AG10803 (cell line): ENCODE measurements at regions not wholly inside any gene's neighbourhood (a gene's known extent, or its start where the extent isn't known, plus 50 kb on each side); places are given as distances from the start of the nearest gene placed in this dataset.

Experiments used
- DNase-seq: peaks from one replicate; pipeline ENCODE4 v3.0.0; 2010; ENCODE audit warnings: low read depth
- H3K4me3 ChIP-seq: 2 replicates; pipeline ENCODE4 v1.5.1; 2011; ENCODE audit warnings: mild to moderate bottlenecking, low read length, control low read depth
- TF ChIP-seq, protein P1 (sequence below): conservative IDR thresholded peaks from 2 replicates; pipeline ENCODE4 v1.5.1; 2011; ENCODE audit warnings: mild to moderate bottlenecking, low read length, control low read depth, inconsistent platforms

DNA sequence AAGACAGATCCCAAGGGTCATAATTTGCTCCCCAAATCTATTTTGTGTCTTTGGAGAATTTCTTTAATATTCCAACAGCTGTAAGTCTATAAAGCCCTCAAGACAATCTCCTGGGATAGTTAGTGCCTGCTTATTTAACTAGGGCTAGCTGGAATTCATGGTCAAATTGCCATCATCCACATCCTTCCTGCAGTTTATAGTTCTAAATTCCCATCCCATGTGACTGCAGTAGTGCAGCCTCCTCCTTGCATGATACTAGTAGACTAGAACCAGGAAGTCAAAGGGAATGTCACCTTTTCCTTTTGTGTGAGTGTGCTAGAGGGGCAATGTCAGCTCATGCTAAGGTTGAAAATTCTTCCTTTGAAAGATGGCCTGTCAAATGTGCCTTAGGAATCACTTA, 214.8 kb upstream of the PIK3R1 start:
- TF ChIP-seq, protein P1, sequence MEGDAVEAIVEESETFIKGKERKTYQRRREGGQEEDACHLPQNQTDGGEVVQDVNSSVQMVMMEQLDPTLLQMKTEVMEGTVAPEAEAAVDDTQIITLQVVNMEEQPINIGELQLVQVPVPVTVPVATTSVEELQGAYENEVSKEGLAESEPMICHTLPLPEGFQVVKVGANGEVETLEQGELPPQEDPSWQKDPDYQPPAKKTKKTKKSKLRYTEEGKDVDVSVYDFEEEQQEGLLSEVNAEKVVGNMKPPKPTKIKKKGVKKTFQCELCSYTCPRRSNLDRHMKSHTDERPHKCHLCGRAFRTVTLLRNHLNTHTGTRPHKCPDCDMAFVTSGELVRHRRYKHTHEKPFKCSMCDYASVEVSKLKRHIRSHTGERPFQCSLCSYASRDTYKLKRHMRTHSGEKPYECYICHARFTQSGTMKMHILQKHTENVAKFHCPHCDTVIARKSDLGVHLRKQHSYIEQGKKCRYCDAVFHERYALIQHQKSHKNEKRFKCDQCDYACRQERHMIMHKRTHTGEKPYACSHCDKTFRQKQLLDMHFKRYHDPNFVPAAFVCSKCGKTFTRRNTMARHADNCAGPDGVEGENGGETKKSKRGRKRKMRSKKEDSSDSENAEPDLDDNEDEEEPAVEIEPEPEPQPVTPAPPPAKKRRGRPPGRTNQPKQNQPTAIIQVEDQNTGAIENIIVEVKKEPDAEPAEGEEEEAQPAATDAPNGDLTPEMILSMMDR = no peak
- no peak overlapping the region for H3K4me3 ChIP-seq
- peak; percentile 45 for DNase-seq

DNA sequence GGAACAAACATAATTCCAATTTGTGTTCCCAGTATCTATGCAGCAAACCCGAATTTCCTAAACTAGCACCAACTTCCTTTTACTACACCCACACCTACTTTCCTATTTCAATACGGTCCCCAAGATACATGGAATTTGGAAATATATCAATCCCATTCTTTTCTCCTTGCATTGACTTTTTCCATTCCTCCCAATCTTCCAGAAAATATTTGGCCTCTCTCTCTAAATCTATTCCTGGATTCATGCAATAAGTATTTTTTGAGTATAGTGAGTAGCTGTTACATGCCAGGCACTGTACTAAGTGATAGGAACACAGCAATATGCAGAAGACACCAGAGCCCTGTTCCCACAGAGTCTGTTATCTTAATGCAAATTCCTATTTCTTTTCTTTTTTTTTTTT, 216.2 kb upstream of the PIK3R1 start:
- no peak for DNase-seq
- TF ChIP-seq, protein P1 = no peak
- H3K4me3 ChIP-seq = no peak overlapping the region

DNA sequence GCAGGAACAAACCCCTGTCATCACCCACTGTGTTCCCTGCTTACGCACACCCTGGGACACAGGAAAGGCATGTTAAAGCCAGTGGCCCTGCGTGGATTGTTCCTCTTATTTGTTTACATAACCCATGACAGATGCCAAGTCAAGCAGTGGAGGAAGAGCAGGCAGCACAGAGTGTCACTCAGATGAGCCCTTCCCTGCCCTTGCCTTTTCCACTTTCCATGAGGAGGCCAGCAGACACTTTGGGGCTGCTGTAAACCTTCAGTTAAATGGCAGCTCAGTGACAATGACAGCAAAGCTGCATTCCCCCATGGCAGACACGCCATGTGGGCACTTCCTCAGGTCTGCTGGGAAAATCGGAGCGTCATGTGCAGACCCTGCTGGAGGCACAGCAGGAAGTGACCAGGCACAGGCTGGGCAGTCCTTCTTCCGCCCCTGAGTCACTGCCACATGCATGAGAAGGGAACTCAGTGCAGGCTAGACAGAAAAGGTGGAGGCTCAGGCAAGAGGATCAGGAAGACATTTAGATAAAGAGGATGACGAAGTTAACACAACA, 216.8 kb upstream of the PIK3R1 start:
- peak; percentile 78 for DNase-seq
- H3K4me3 ChIP-seq = no peak overlapping the region
- TF ChIP-seq, protein P1 = no peak

DNA sequence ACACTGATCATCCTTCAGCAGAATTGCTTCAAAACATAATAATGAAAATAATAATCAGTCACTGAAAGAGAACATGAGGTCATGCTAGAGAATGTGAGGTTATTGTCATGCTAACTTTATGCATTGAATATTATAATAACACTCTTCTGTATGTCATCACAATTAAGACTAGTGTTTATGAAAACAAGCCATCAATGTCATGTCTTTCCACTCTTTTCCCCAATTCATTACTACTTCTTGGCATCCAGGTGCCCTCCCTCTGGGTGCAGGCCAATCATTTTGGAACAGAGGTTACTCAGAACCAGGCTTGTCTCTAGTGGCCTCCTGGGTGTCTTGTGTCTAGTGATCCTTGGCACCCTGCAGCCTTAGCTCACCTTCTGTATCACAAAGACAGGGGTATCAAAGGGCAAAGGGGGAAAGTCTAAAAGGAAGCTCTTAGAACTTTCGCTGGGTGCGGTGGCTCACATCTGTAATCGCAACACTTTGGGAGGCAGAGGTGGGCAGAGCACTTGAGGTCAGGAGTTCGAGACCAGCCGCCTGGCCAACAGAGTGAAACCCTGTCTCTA, 217.6 kb upstream of the PIK3R1 start:
- H3K4me3 ChIP-seq = no peak overlapping the region
- TF ChIP-seq, protein P1 = no peak
- no peak for DNase-seq

DNA sequence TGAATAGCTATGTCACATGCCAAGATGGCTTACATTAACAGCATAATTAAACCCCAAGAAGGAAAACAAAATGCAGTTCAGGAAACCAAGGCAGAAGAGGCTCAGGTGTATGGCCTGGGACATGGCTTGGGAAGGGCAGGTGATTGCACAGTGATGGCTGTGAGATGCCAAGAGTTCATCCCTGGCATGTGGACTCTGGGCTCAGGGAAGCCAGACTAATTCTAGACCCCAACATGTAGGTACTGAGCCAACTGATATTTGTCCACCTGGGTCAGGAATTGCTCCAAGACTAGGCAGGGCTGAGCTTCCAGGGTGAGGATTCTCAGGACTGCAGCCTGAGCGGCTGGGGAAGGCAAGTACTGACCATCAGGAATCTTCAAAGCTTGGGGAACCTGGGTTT, 218.4 kb upstream of the PIK3R1 start:
- TF ChIP-seq, protein P1 = no peak
- no peak for DNase-seq
- no peak overlapping the region for H3K4me3 ChIP-seq

DNA sequence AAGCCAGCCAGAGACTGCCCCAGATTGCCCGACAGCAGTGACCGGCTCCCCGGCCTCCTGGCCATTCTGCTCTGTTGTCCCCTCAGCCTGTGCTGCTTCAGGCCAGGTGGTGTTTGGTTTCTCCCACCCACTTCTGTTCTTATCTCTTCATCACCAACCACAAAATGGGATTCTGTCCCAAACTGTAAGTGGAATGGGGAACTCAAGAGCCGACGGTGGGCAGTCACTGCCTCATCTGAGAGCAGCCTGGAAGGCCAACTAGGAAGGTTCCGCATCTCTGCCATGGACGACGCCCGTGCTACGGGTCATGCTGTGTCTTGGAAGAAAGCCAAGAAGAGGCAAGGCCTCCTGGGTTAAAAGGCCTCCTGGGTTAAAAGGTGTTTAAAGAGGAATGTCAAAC, 219.0 kb upstream of the PIK3R1 start:
- no peak for DNase-seq
- TF ChIP-seq, protein P1 = no peak
- no peak overlapping the region for H3K4me3 ChIP-seq

DNA sequence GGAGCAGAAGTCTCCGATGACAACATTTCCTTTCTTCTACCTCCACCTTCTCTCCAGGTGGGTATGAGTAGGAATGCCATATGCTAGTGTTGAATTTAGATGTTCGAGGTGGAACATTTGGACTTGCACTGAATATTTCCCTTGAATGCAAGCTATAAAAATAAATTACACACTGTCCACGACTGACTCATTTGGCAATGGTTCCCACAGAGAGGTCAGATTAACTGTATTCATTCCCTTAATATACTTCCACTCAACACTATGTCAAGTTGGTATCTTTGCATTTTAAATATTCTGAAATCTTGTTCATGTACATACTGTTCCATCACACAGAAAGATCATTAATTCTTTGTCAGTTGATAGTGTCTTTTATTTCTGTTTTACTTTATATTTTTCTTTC, 222.6 kb upstream of the PIK3R1 start:
- TF ChIP-seq, protein P1 = no peak
- DNase-seq = peak; percentile 49
- no peak overlapping the region for H3K4me3 ChIP-seq
